ENCODE measurements at regions not wholly inside any gene's neighbourhood (a gene's known extent, or its start where the extent isn't known, plus 50 kb on each side); places are given as distances from the start of the nearest gene placed in this dataset.

GRCh38 chr12:27907766-27908165 lies 64.8 kb downstream of the PTHLH start:
- DNase-seq (ENCODE audit: low read depth, low spot score): no peak

- DNase-seq (ENCODE audit: low read depth, low spot score): no peak
Measured at GRCh38 chr12:27906658-27907473, 65.7 kb downstream of the PTHLH start.

GRCh38 chr12:27906127-27906500 lies 66.4 kb downstream of the PTHLH start:
- no peak for DNase-seq (ENCODE audit: low read depth, low spot score)

GRCh38 chr12:27905285-27906126 lies 67.0 kb downstream of the PTHLH start:
- DNase-seq (ENCODE audit: low read depth, low spot score): no peak

- DNase-seq (ENCODE audit: low read depth, low spot score): no peak
Measured at GRCh38 chr12:27902651-27903050, 69.9 kb downstream of the PTHLH start.

GRCh38 chr12:27901959-27902358 lies 70.6 kb downstream of the PTHLH start:
- no peak for DNase-seq (ENCODE audit: low read depth, low spot score)

- DNase-seq (ENCODE audit: low read depth, low spot score): no peak
Measured at GRCh38 chr12:27900920-27901879, 71.3 kb downstream of the PTHLH start.

GRCh38 chr12:27899151-27899661 lies 73.3 kb downstream of the PTHLH start:
- DNase-seq (ENCODE audit: low read depth, low spot score): peak; percentile 60

GRCh38 chr12:27898022-27898421 lies 74.5 kb downstream of the PTHLH start:
- DNase-seq (ENCODE audit: low read depth, low spot score): no peak

GRCh38 chr12:27896419-27896990 lies 76.0 kb downstream of the PTHLH start:
- DNase-seq (ENCODE audit: low read depth, low spot score): no peak

- no peak for DNase-seq (ENCODE audit: low read depth, low spot score)
Measured at GRCh38 chr12:27894309-27894708, 78.2 kb downstream of the PTHLH start.

GRCh38 chr12:27879708-27880107 lies 92.8 kb downstream of the PTHLH start:
- no peak for DNase-seq (ENCODE audit: low read depth, low spot score)

GRCh38 chr12:27875677-27876076 lies 95.6 kb upstream of the MANSC4 start:
- DNase-seq (ENCODE audit: low read depth, low spot score): no peak

GRCh38 chr12:27873010-27873409 lies 93.0 kb upstream of the MANSC4 start:
- DNase-seq (ENCODE audit: low read depth, low spot score): no peak

GRCh38 chr12:27871946-27872345 lies 91.9 kb upstream of the MANSC4 start:
- DNase-seq (ENCODE audit: low read depth, low spot score): no peak

GRCh38 chr12:27870939-27871338 lies 90.9 kb upstream of the MANSC4 start:
- no peak for DNase-seq (ENCODE audit: low read depth, low spot score)

GRCh38 chr12:27869567-27869966 lies 89.5 kb upstream of the MANSC4 start:
- DNase-seq (ENCODE audit: low read depth, low spot score): no peak

- DNase-seq (ENCODE audit: low read depth, low spot score): no peak
Measured at GRCh38 chr12:27868139-27868538, 88.1 kb upstream of the MANSC4 start.

GRCh38 chr12:27866373-27867101 lies 86.5 kb upstream of the MANSC4 start:
- no peak for DNase-seq (ENCODE audit: low read depth, low spot score)

- no peak for DNase-seq (ENCODE audit: low read depth, low spot score)
Measured at GRCh38 chr12:27865421-27865820, 85.4 kb upstream of the MANSC4 start.

All from smooth muscle cell of the brain vasculature (primary cell).